IMR-90 (cell line): ENCODE measurements at regions not wholly inside any gene's neighbourhood (a gene's known extent, or its start where the extent isn't known, plus 50 kb on each side); places are given as distances from the start of the nearest gene placed in this dataset.

Source experiments
- CEBPB ChIP-seq: IDR thresholded peaks from 2 replicates; pipeline ENCODE4 v1.6.1; 2012; ENCODE audit warnings: low read depth, low read length, improper control_type of control experiment
- CTCF ChIP-seq: conservative IDR thresholded peaks from 2 replicates; pipeline ENCODE4 v1.5.1; 2012; ENCODE audit warnings: mild to moderate bottlenecking, low read depth, low read length, improper control_type of control experiment
- ELK1 ChIP-seq: fragments of 150-350 bp; IDR thresholded peaks from 2 replicates; pipeline ENCODE4 v1.6.1; 2016; ENCODE audit warnings: low read depth, mild to moderate bottlenecking, low read length, moderate library complexity, borderline replicate concordance
- FOS ChIP-seq: fragments of 150-350 bp; IDR thresholded peaks from 2 replicates; pipeline ENCODE4 v1.6.1; 2016; ENCODE audit warnings: low read depth, low read length
- MAFK ChIP-seq: IDR thresholded peaks from 2 replicates; pipeline ENCODE4 v1.6.1; 2012; ENCODE audit warnings: low read depth, low read length, improper control_type of control experiment
- MAZ ChIP-seq: IDR thresholded peaks from 2 replicates; pipeline ENCODE4 v1.6.1; 2012; ENCODE audit warnings: low read depth, mild to moderate bottlenecking, low read length, improper control_type of control experiment, moderate library complexity, borderline replicate concordance
- MXI1 ChIP-seq: IDR thresholded peaks from 2 replicates; pipeline ENCODE4 v1.6.1; 2012; ENCODE audit warnings: low read depth, mild to moderate bottlenecking, low read length, moderate library complexity, borderline replicate concordance
- POLR2A ChIP-seq: IDR thresholded peaks from 2 replicates; pipeline ENCODE4 v1.6.1; 2012; ENCODE audit warnings: mild to moderate bottlenecking, low read depth, low read length
- RAD21 ChIP-seq: IDR thresholded peaks from 2 replicates; pipeline ENCODE4 v1.6.1; 2012; ENCODE audit warnings: low read length, improper control_type of control experiment
- RCOR1 ChIP-seq: IDR thresholded peaks from 2 replicates; pipeline ENCODE4 v1.6.1; 2012; ENCODE audit warnings: mild to moderate bottlenecking, low read length, improper control_type of control experiment; ENCODE audit not compliant: insufficient replicate concordance
- RFX5 ChIP-seq: IDR thresholded peaks from 2 replicates; pipeline ENCODE4 v1.8.0; 2012; ENCODE audit warnings: low read depth, mild to moderate bottlenecking, low read length, moderate library complexity
- SMC3 ChIP-seq: fragments of 150-350 bp; IDR thresholded peaks from 2 replicates; pipeline ENCODE4 v1.6.1; 2016; ENCODE audit warnings: low read depth, mild to moderate bottlenecking, antibody characterized with exemption, low read length, moderate library complexity
- USF2 ChIP-seq: fragments of 150-350 bp; IDR thresholded peaks from 2 replicates; pipeline ENCODE4 v1.6.1; 2017; ENCODE audit warnings: mild to moderate bottlenecking, antibody characterized with exemption, low read length, low read depth

GRCh38 chr2:58435246-58435645 lies 194.1 kb upstream of the FANCL start:
- TF ChIP-seq RAD21: no peak
- TF ChIP-seq CTCF: no peak
- no peak for TF ChIP-seq RCOR1
- TF ChIP-seq POLR2A: no peak
- TF ChIP-seq MAFK: no peak
- no peak for TF ChIP-seq MAZ
- no peak for TF ChIP-seq RFX5
- TF ChIP-seq MXI1: no peak
- TF ChIP-seq ELK1: no peak
- no peak for TF ChIP-seq USF2
- TF ChIP-seq FOS: no peak
- no peak for TF ChIP-seq CEBPB
- TF ChIP-seq SMC3: no peak
